CD4-positive, alpha-beta memory T cell (primary cell): ENCODE measurements at regions not wholly inside any gene's neighbourhood (a gene's known extent, or its start where the extent isn't known, plus 50 kb on each side); places are given as distances from the start of the nearest gene placed in this dataset.

ENCODE experiments used
- CTCF ChIA-PET: fragments of 350-600 bp; sonication (Branson Sonifier 250); formaldehyde crosslinking; loops from one replicate; lab custom pipeline; 2021; ENCODE audit warnings: inconsistent platforms; ENCODE audit not compliant: partially characterized antibody; lab: Charles Lee
- POLR2A ChIA-PET: fragments of 350-600 bp; sonication (Branson Sonifier 250); formaldehyde crosslinking; loops from one replicate; lab custom pipeline; 2021; ENCODE audit not compliant: partially characterized antibody; lab: Charles Lee
- DNase-seq, 5 donors: peaks; one replicate each; pipeline versions ENCODE4 v3.0.0 to v3.0.0-alpha.2; 2020 to 2022; ENCODE audit warnings: mixed read lengths in 1 of 5
- H3K27ac ChIP-seq: one replicate; pipeline ENCODE4 v1.7.0; 2013; ENCODE audit warnings: low read depth, low read length
- H3K27me3 ChIP-seq: 2 replicates; pipeline ENCODE4 v1.7.0; 2013; ENCODE audit warnings: mild to moderate bottlenecking, low read length, moderate library complexity; ENCODE audit not compliant: insufficient read depth
- H3K36me3 ChIP-seq: 2 replicates; pipeline ENCODE4 v1.7.0; 2013; ENCODE audit warnings: mild to moderate bottlenecking, low read length, moderate library complexity; ENCODE audit not compliant: insufficient read depth
- H3K4me1 ChIP-seq: 2 replicates; pipeline ENCODE4 v1.7.0; 2013; ENCODE audit warnings: mild to moderate bottlenecking, low read length, moderate library complexity; ENCODE audit not compliant: insufficient read depth
- H3K4me3 ChIP-seq, 2 donors: one replicate each; pipeline ENCODE4 v1.7.0; 2013; ENCODE audit warnings: low read length in 2 of 2, mild to moderate bottlenecking in 1 of 2
- H3K9me3 ChIP-seq, 2 donors: one replicate each; pipeline ENCODE4 v1.7.0; 2013; ENCODE audit warnings: low read length in 2 of 2, control low read depth in 1 of 2; ENCODE audit not compliant: control insufficient read depth in 1 of 2
- H3K27ac Mint-ChIP-seq, 7 donors: one replicate each; pipeline ENCODE4 v1.8.0; 2020 to 2021; ENCODE audit warnings: mixed read lengths in 7 of 7, mild to moderate bottlenecking in 6 of 7, inconsistent platforms in 3 of 7, moderate library complexity in 3 of 7
- H3K27me3 Mint-ChIP-seq, 2 donors: one replicate each; pipeline ENCODE4 v1.8.0; 2020 to 2021; ENCODE audit warnings: mixed read lengths in 2 of 2
- H3K36me3 Mint-ChIP-seq, 2 donors: one replicate each; pipeline ENCODE4 v1.8.0; 2020 to 2021; ENCODE audit warnings: mixed read lengths in 2 of 2, inconsistent platforms in 1 of 2, mild to moderate bottlenecking in 1 of 2
- H3K4me1 Mint-ChIP-seq, 4 donors: one replicate each; pipeline ENCODE4 v1.8.0; 2020 to 2021; ENCODE audit warnings: mixed read lengths in 4 of 4, mild to moderate bottlenecking in 1 of 4
- H3K4me3 Mint-ChIP-seq, 8 donors: one replicate each; pipeline ENCODE4 v1.8.0; 2020 to 2021; ENCODE audit warnings: mixed read lengths in 8 of 8, mild to moderate bottlenecking in 7 of 8, moderate library complexity in 6 of 8, inconsistent platforms in 3 of 8
- H3K9me3 Mint-ChIP-seq, 8 donors: one replicate each; pipeline ENCODE4 v1.8.0; 2020 to 2021; ENCODE audit warnings: mixed read lengths in 8 of 8, mild to moderate bottlenecking in 5 of 8, inconsistent platforms in 3 of 8, moderate library complexity in 1 of 8
- intact Hi-C: fragments of 100-400 bp; cut with micrococcal nuclease; formaldehyde crosslinking; loops from one replicate; pipeline ENCODE4 v1.15.1; 2023

DNA sequence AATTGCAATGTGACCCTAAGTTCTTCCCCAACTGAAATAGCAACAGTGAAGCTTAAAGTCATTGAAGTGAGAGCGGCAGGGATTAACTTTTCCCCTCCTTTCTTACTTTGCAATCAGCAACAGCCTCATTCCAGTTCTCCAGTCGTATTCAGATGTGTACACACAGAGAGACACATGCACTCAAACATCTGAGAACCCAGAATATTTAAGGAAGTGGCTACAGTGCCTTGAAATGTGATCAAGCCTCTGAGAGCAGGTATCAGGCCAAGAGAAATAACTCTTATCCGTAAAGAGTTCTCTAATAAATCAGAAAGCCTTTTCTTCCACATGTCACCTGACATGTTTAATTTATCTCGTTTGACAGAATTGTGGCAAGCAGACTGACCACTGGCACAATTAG lies 388.9 kb upstream of the NPVF start:
- H3K27ac Mint-ChIP-seq, result no peak overlapping the region
- H3K4me1 Mint-ChIP-seq, result peaks cover 19 to 50% (median 23%) of the 10 kb centered on the region in 4 donors
- H3K36me3 Mint-ChIP-seq, result no peaks in the 10 kb centered on the region
- peaks cover 0 to 5% (median under 1%) of the 10 kb centered on the region in 8 donors for H3K9me3 Mint-ChIP-seq
- H3K9me3 ChIP-seq, result no peaks in the 10 kb centered on the region
- peaks cover 0 to 1% of the 10 kb centered on the region in 2 donors for H3K27me3 Mint-ChIP-seq
- H3K27me3 ChIP-seq, result no peaks in the 10 kb centered on the region
- ChIA-PET POLR2A (no interaction called here), CTCF (no interaction called here)
- no peak overlapping the region for H3K4me3 ChIP-seq
- no peak overlapping the region for H3K4me3 Mint-ChIP-seq
- no peak for DNase-seq
- intact Hi-C loops, result no loop called here
- peaks cover 19% of the 10 kb centered on the region for H3K4me1 ChIP-seq
- no peaks in the 10 kb centered on the region for H3K36me3 ChIP-seq
- no peak overlapping the region for H3K27ac ChIP-seq

DNA sequence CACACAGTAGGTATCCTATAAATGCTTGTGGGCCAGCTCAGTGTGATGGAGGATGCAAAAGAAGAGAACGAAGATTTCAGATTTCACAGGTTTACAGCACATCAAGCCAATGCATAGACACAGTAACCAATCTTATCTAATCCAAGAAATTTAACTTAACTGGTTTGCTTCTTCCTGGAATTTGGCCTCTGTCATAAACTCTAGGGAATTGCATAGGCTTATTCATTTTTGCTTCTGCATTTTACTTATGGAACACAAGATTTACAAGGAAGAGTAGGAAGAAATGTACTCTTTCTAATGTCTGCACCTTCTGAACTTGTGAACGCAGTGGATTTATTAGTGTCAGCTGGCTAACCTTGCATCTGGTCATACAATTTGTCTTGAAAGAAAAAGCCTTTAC lies 389.4 kb upstream of the NPVF start:
- no peaks in the 10 kb centered on the region for H3K9me3 ChIP-seq
- H3K9me3 Mint-ChIP-seq, result peaks cover 0 to 5% (median 0%) of the 10 kb centered on the region in 8 donors
- ChIA-PET POLR2A (no interaction called here), CTCF (no interaction called here)
- H3K27ac ChIP-seq, result no peak overlapping the region
- H3K4me3 Mint-ChIP-seq, result no peak overlapping the region
- no peaks in the 10 kb centered on the region for H3K36me3 Mint-ChIP-seq
- H3K27me3 ChIP-seq, result no peaks in the 10 kb centered on the region
- H3K27ac Mint-ChIP-seq, result no peak overlapping the region
- no peaks in the 10 kb centered on the region for H3K36me3 ChIP-seq
- H3K4me3 ChIP-seq, result no peak overlapping the region
- peaks cover 24 to 54% (median 24%) of the 10 kb centered on the region in 4 donors for H3K4me1 Mint-ChIP-seq
- intact Hi-C loops, result no loop called here
- H3K27me3 Mint-ChIP-seq, result peaks cover 0 to 1% of the 10 kb centered on the region in 2 donors
- no peak for DNase-seq
- H3K4me1 ChIP-seq, result peaks cover 19% of the 10 kb centered on the region

DNA sequence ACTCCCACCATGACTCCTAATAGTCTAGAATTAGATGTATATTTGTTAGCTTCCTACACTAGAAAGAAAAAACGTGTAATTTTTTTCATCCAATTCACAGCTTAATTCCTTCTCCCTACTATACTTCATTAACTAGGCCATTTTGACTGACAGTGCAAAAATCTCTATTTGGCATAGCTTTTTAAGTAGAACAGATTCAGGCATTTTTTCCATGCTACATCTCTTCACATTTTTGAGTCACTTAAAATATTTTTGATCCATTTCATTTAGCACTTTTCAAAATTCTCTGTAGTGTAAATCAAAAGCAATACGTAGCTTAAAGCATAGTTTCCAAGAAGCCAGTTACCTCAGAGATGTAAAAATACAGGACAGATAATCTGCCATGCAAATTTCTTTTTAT lies 391.1 kb upstream of the NPVF start:
- CTCF ChIA-PET, result interaction anchor here (1.9 kb wide), 1 partner anchor 53 kb away, joined by 7 read pairs; no protein-coding TSS in a partner anchor
- intact Hi-C loops, result no loop called here
- no peaks in the 10 kb centered on the region for H3K27me3 Mint-ChIP-seq
- no peak overlapping the region for H3K27ac ChIP-seq
- peak overlapping the region in 1 of 7 donors; percentile 25 for H3K27ac Mint-ChIP-seq
- H3K36me3 ChIP-seq, result no peaks in the 10 kb centered on the region
- DNase-seq, result no peak
- H3K4me1 Mint-ChIP-seq, result peaks cover 22 to 47% (median 24%) of the 10 kb centered on the region in 4 donors
- H3K9me3 ChIP-seq, result no peaks in the 10 kb centered on the region
- no peaks in the 10 kb centered on the region for H3K36me3 Mint-ChIP-seq
- H3K27me3 ChIP-seq, result no peaks in the 10 kb centered on the region
- POLR2A ChIA-PET, result no interaction called here
- peaks cover 0 to 2% (median 0%) of the 10 kb centered on the region in 8 donors for H3K9me3 Mint-ChIP-seq
- H3K4me3 ChIP-seq, result no peak overlapping the region
- peak overlapping the region in 1 of 8 donors; percentile 46 for H3K4me3 Mint-ChIP-seq
- peaks cover 19% of the 10 kb centered on the region for H3K4me1 ChIP-seq

DNA sequence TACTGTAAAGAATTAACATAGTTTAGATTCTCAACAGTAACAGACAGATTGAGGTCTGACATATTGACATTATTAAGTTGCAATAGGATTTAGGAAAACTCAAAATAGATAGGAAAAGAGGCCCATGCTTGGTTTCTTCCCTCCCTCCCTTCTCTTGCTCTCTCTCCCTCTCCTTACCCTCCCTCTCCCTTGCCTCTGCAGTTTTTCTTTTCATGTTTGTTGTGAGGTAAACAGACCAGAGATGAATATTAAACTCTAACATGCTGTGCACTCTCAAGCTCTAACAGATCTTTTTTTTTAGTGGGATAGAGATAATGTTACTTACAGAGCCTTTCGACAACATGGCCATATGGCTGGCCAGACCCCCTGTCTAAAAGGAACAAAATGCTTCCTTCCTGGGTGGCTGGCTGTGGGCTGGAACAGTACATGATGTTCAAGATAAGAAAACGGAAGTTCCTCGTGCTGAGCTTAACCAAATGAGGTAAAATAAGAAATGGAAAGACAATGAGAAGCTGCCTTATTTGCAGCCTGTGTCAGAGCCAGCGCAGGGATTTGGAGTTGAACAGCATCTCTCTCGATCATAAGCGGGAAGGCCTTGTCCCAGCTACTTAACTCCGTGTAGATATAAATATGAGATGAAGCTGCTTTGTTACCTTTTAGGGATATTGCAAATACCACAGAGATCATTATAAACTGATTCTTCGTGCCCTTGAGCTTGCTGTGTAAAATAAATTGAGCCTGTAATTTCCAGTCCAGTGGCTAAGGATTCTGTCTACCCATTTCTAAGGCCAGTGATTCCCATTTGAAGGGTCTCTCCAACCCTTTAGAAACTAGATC lies 391.9 kb upstream of the NPVF start:
- Histone ChIP-seq H3K36me3 (no peaks in the 10 kb centered on the region), H3K27ac (no peak overlapping the region), H3K27me3 (no peaks in the 10 kb centered on the region), H3K4me3 (no peak overlapping the region), H3K4me1 (peaks cover 19% of the 10 kb centered on the region), H3K9me3 (no peaks in the 10 kb centered on the region)
- peak in 4 of 5 donors; percentile 20 to 38 (median 34) for DNase-seq
- CTCF ChIA-PET, result interaction anchor here (1.9 kb wide), 1 partner anchor 54 kb away, joined by 7 read pairs; no protein-coding TSS in a partner anchor
- H3K27me3 Mint-ChIP-seq, result no peaks in the 10 kb centered on the region
- POLR2A ChIA-PET, result no interaction called here
- H3K36me3 Mint-ChIP-seq, result no peaks in the 10 kb centered on the region
- peaks cover 0 to 2% (median 0%) of the 10 kb centered on the region in 8 donors for H3K9me3 Mint-ChIP-seq
- intact Hi-C loops, result no loop called here
- H3K27ac Mint-ChIP-seq, result peak overlapping the region in 6 of 7 donors; percentile 5 to 92 (median 77)
- H3K4me1 Mint-ChIP-seq, result peaks cover 22 to 44% (median 24%) of the 10 kb centered on the region in 4 donors
- H3K4me3 Mint-ChIP-seq, result peak overlapping the region; percentile 7 to 80 (median 70)

DNA sequence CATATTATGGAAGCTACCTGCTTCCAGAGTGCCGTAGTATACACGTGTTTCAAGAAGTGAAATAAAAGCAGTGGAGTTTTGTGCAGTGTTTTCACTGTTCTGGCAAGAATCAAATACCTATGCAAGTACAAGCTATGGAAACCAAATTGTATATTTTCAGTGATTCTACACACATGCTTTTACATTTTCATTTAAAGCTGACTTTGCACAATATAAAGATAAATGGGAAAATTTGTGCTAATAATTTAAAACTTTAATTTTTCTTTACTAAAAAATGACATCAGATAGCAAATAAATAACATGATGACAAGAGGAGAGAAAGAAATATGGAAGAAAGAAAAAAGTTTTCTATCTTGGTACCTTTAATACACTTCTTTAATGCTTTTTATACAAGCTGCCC lies 393.7 kb upstream of the NPVF start:
- H3K27me3 Mint-ChIP-seq, result no peaks in the 10 kb centered on the region
- peaks cover 22 to 41% (median 24%) of the 10 kb centered on the region in 4 donors for H3K4me1 Mint-ChIP-seq

DNA sequence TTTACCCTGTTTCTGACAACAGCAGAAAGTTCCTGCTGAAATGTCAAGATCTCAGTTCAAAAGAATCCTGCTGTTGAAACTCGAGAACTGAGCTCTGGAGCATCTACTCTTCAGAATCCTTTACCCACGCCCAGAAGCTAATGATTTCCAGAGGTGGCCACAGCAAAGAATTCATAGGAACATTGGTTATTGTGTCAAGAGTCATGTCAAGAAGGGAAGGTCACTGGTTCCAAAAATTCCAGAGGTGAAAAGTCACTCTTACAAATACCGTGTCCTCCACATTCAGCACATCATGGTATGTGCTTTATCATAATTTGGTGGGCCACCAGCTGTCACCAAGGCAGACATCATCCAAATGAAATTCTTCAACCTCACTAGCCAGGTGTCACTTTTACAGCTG lies 394.4 kb upstream of the NPVF start:
- Mint-ChIP-seq H3K9me3 (peaks cover 0 to 2% (median 0%) of the 10 kb centered on the region in 8 donors), H3K27me3 (peaks cover 0 to 1% of the 10 kb centered on the region in 2 donors), H3K4me1 (peaks cover 20 to 35% (median 24%) of the 10 kb centered on the region in 4 donors), H3K4me3 (no peak overlapping the region), H3K36me3 (no peaks in the 10 kb centered on the region), H3K27ac (no peak overlapping the region)
- peaks cover 19% of the 10 kb centered on the region for H3K4me1 ChIP-seq
- ChIA-PET CTCF (no interaction called here), POLR2A (no interaction called here)
- H3K4me3 ChIP-seq, result no peak overlapping the region
- no peaks in the 10 kb centered on the region for H3K9me3 ChIP-seq
- H3K36me3 ChIP-seq, result no peaks in the 10 kb centered on the region
- no peaks in the 10 kb centered on the region for H3K27me3 ChIP-seq
- intact Hi-C loops, result no loop called here
- no peak for DNase-seq
- no peak overlapping the region for H3K27ac ChIP-seq

More for the DNA sequence above, 393.7 kb upstream of the NPVF start:
- no peak for DNase-seq
- Histone ChIP-seq H3K4me3 (no peak overlapping the region), H3K27ac (no peak overlapping the region), H3K4me1 (peaks cover 19% of the 10 kb centered on the region), H3K9me3 (no peaks in the 10 kb centered on the region), H3K27me3 (no peaks in the 10 kb centered on the region), H3K36me3 (no peaks in the 10 kb centered on the region)
- POLR2A ChIA-PET, result no interaction called here
- Mint-ChIP-seq H3K9me3 (peaks cover 0 to 2% (median 0%) of the 10 kb centered on the region in 8 donors), H3K4me3 (no peak overlapping the region), H3K36me3 (no peaks in the 10 kb centered on the region), H3K27ac (peak overlapping the region in 1 of 7 donors; percentile 71)
- intact Hi-C loops, result no loop called here
- CTCF ChIA-PET, result no interaction called here

DNA sequence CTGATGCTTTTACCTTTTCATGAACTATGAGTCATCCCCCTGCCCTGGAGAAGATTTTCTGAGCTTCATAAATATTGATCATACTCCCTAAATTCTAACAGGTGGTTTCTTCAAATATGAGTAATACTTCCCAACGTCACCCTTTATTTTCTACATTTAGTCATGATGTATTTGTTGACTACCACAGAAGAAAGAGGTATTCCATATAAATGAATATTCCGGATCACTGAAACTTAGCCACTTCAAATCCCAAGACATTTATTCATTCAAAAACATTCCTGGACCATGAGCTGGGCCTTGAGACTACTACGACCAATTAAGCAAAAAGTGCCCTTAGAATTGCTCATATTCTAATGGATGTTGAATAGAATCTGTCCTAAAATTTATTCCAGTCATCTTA lies 395.8 kb upstream of the NPVF start:
- no peak overlapping the region for H3K27ac ChIP-seq
- no peaks in the 10 kb centered on the region for H3K36me3 ChIP-seq
- H3K4me1 Mint-ChIP-seq, result peaks cover 17 to 29% (median 23%) of the 10 kb centered on the region in 4 donors
- H3K36me3 Mint-ChIP-seq, result no peaks in the 10 kb centered on the region
- H3K9me3 Mint-ChIP-seq, result peaks cover 0 to 2% (median 0%) of the 10 kb centered on the region in 8 donors
- no peak overlapping the region for H3K4me3 Mint-ChIP-seq
- peaks cover 0 to 2% of the 10 kb centered on the region in 2 donors for H3K27me3 Mint-ChIP-seq
- no peak overlapping the region for H3K27ac Mint-ChIP-seq
- POLR2A ChIA-PET, result no interaction called here
- H3K9me3 ChIP-seq, result no peaks in the 10 kb centered on the region
- intact Hi-C loops, result no loop called here
- H3K4me3 ChIP-seq, result no peak overlapping the region
- DNase-seq, result no peak
- H3K27me3 ChIP-seq, result no peaks in the 10 kb centered on the region
- peaks cover 19% of the 10 kb centered on the region for H3K4me1 ChIP-seq
- CTCF ChIA-PET, result interaction anchor here (1.3 kb wide), 1 partner anchor 9 kb away, joined by 5 read pairs; no protein-coding TSS in a partner anchor
